GM12801 (cell line): ENCODE measurements at regions not wholly inside any gene's neighbourhood (a gene's known extent, or its start where the extent isn't known, plus 50 kb on each side); places are given as distances from the start of the nearest gene placed in this dataset.

Experiments used
- CTCF ChIP-seq: IDR thresholded peaks from one replicate; pipeline ENCODE4 v1.5.1; 2011; ENCODE audit warnings: control low read depth; ENCODE audit not compliant: insufficient read length; ENCODE audit errors: extremely low read depth

GRCh38 chr1:199010933-199011332 is 372.1 kb downstream of the PTPRC start:
- TF ChIP-seq CTCF, result no peak

GRCh38 chr1:199015799-199016198 is 377.0 kb downstream of the PTPRC start:
- TF ChIP-seq CTCF, result no peak

- no peak for TF ChIP-seq CTCF
These were observed 379.8 kb downstream of the PTPRC start for GRCh38 chr1:199018471-199019135.

- TF ChIP-seq CTCF, result no peak
These were observed 381.2 kb downstream of the PTPRC start for GRCh38 chr1:199020051-199020450.

GRCh38 chr1:199020904-199021303 is 382.1 kb downstream of the PTPRC start:
- no peak for TF ChIP-seq CTCF

- TF ChIP-seq CTCF, result no peak
These were observed 390.6 kb downstream of the PTPRC start for GRCh38 chr1:199029401-199029800.

GRCh38 chr1:199029855-199030254 is 391.0 kb downstream of the PTPRC start:
- TF ChIP-seq CTCF, result no peak
